PC-9 (cell line): ENCODE measurements at regions not wholly inside any gene's neighbourhood (a gene's known extent, or its start where the extent isn't known, plus 50 kb on each side); places are given as distances from the start of the nearest gene placed in this dataset.

ENCODE experiments used
- CTCF ChIP-seq: fragments of 200-600 bp; sonication (generic); conservative IDR thresholded peaks from 2 replicates; pipeline ENCODE4 v1.6.1; 2017; ENCODE audit warnings: mixed run types, antibody characterized with exemption, mild to moderate bottlenecking, moderate library complexity
- EZH2 ChIP-seq: fragments of 200-600 bp; sonication (generic); IDR thresholded peaks from 2 replicates; pipeline ENCODE4 v1.8.0; 2017; ENCODE audit warnings: antibody characterized with exemption, low read depth

GRCh38 chr21:35281956-35282355, 232.9 kb upstream of the RUNX1 start:
- TF ChIP-seq CTCF, result no peak
- TF ChIP-seq EZH2, result no peak
